SK-N-MC (cell line): ENCODE measurements at regions not wholly inside any gene's neighbourhood (a gene's known extent, or its start where the extent isn't known, plus 50 kb on each side); places are given as distances from the start of the nearest gene placed in this dataset.

ENCODE experiments used
- DNase-seq: peaks from one replicate; pipeline ENCODE4 v3.0.0-alpha.2; 2011; ENCODE audit warnings: low read depth, low spot score
- H3K27ac ChIP-seq: fragments of 200-600 bp; sonication (generic); 2 replicates; pipeline ENCODE4 v1.5.1; 2016; ENCODE audit warnings: mixed run types
- H3K36me3 ChIP-seq: fragments of 200-600 bp; sonication (generic); 2 replicates; pipeline ENCODE4 v1.6.1; 2017; ENCODE audit warnings: antibody characterized with exemption, low read length, mixed read lengths; ENCODE audit not compliant: insufficient read depth
- H3K4me3 ChIP-seq: fragments of 200-600 bp; sonication (generic); 2 replicates; pipeline ENCODE4 v1.5.1; 2016
- H3K9ac ChIP-seq: fragments of 200-600 bp; sonication (generic); 2 replicates; pipeline ENCODE4 v1.8.0; 2017; ENCODE audit warnings: mixed run types, mixed read lengths; ENCODE audit not compliant: insufficient read length
- H3K9me3 ChIP-seq: fragments of 200-600 bp; sonication (generic); 2 replicates; pipeline ENCODE4 v1.6.1; 2017; ENCODE audit warnings: low read depth, mild to moderate bottlenecking, antibody characterized with exemption, low read length, moderate library complexity, mixed read lengths
- EZH2 ChIP-seq: fragments of 200-600 bp; sonication (generic); IDR thresholded peaks from one replicate; pipeline ENCODE4 v1.6.1; 2017; ENCODE audit warnings: antibody characterized with exemption
- FOXP2 ChIP-seq: optimal IDR thresholded peaks from 2 replicates; pipeline ENCODE3; 2011; ENCODE audit warnings: mild to moderate bottlenecking, moderate library complexity; ENCODE audit not compliant: insufficient read depth; ENCODE audit errors: extremely low read length, control extremely low read depth
- POLR2AphosphoS5 ChIP-seq: IDR thresholded peaks from 2 replicates; pipeline ENCODE4 v1.6.1; 2012; ENCODE audit warnings: mild to moderate bottlenecking, low read depth, low read length, borderline replicate concordance

DNA sequence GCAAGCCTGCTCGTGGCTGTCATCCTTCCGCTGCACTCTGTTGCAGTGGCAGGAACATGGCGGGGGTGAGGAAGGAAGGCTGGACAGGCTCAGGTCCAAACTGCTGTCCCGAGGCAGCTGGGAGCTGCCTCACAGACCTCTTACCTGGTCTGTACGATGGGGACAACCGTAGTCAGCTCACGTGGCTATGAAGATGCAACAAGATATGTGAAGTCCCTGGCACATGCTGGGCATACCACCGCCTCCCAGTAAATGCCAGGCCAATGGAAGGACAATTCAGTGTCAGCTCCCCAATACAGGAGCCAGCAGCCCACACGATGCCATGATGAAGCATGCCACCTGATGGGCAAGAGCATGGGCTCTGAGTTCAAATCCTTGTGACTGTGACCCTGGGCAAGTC is 344.4 kb downstream of the CYRIA start:
- no peak for DNase-seq
- no peak for TF ChIP-seq POLR2AphosphoS5
- no peak for TF ChIP-seq EZH2
- TF ChIP-seq FOXP2, result no peak
- Histone ChIP-seq H3K9me3 (no peaks in the 10 kb centered on the region), H3K4me3 (no peak overlapping the region), H3K9ac (no peak overlapping the region), H3K27ac (no peak overlapping the region), H3K36me3 (no peaks in the 10 kb centered on the region)

DNA sequence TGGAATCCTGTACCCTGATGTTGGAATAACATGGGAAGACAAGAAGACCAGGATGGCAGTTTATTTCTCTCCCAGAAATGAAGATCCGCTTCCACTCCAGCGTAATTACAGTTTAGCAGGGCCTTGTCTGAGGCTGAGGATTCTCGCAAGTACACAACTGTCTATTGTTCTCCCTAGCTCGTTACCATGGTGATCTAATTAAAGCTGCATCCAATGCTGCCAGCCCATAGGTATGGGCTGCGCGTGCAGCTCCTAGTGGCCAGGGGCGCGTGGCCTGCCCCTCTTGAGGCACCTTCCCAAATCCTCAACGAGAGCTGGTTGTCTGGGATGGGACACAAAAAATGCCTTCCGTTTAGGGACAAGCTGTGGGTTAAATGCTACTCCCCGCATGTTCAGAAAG is 344.9 kb downstream of the CYRIA start:
- H3K9me3 ChIP-seq, result no peaks in the 10 kb centered on the region
- no peak for DNase-seq

DNA sequence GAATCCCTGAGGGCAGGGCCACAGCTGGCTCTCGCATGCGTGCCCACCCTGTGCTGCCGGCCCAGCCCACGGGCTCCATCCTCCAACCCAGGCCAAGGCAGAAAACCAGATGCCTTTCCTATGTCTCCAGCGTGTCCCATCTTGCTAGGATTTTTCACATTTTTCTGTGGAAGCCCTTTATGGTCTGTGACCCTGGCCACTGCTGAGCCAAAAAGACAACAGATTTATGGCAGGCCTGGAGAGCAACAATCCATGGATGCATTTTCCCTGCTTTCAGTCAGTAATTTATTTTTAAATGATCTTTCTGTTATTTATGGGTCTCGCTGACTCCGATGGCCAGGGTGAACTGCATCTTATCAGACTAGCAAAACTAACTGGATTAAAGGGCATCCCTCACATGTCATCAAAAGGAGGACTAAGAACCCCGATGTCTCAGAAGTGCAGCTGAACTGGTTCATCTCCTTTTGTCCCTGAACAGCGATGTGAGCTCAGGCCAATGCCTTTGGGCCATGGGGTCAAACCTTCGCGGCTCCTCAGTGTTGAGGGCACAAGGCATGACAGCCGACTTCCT is 346.0 kb downstream of the CYRIA start:
- DNase-seq, result no peak
- no peak overlapping the region for H3K9ac ChIP-seq
- H3K4me3 ChIP-seq, result no peak overlapping the region
- no peaks in the 10 kb centered on the region for H3K36me3 ChIP-seq
- no peaks in the 10 kb centered on the region for H3K9me3 ChIP-seq
- no peak overlapping the region for H3K27ac ChIP-seq
- TF ChIP-seq EZH2, result no peak

More for the DNA sequence above, 344.9 kb downstream of the CYRIA start:
- TF ChIP-seq FOXP2 (no peak), POLR2AphosphoS5 (no peak), EZH2 (no peak)
- Histone ChIP-seq H3K36me3 (no peaks in the 10 kb centered on the region), H3K4me3 (no peak overlapping the region), H3K27ac (no peak overlapping the region), H3K9ac (no peak overlapping the region)

DNA sequence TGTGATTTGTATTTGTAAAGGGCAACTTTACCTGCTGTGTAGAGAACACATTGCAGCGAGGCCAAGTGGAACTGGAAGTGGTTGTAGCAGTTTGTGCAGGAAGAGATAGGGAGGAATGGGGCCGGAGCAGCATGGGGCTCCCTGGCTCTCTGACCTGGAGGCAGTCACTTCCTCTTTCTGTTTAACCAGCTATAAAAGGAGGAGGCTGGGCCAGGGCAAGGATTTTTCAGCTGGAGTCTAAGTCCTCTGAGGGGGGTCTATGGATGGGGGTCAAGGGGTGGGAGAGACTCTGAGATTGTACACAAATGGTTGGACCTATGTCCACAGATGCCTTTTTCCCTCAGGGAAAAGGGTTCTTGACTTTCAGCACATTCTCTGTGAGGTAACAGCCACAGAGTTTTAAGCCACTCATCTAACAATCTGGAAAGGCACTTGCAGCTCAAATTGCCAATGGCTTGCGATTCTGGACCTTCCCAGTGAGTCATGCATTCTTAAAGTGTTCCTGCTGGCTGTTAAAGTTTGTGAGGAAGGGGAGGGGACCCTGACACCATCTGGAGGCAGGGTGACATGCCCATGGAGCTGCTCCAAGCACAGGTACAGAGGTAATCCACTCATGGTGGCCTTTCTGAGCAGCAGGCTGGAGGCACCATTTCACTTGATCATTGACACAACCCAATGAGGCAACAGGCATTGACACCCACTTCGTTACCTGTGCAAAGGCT is 347.0 kb downstream of the CYRIA start:
- H3K9ac ChIP-seq, result no peak overlapping the region
- H3K27ac ChIP-seq, result no peak overlapping the region
- no peak for DNase-seq
- TF ChIP-seq EZH2, result no peak
- TF ChIP-seq POLR2AphosphoS5, result no peak
- no peak for TF ChIP-seq FOXP2
- no peaks in the 10 kb centered on the region for H3K9me3 ChIP-seq
- H3K4me3 ChIP-seq, result no peak overlapping the region
- H3K36me3 ChIP-seq, result no peaks in the 10 kb centered on the region

DNA sequence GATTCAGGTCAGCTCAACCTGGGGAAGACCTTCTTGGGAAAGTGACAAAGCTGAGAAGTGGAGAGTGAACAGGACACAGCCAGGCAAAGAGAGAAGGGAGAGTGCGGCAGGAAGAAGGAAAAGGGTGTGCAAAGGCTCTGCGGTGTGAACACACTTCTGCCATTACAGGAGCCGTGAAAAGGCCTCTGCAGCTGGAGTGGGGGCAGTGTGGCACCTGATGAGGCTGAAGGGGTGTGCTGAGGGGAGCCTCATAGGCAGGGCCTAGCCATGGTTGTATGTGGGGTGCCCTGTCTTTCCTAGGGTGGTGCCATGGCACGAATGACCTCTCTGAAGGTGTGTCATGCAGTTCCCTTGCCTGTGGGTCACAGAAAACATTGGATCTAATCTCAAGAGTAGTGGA is 347.6 kb downstream of the CYRIA start:
- TF ChIP-seq POLR2AphosphoS5 (no peak), EZH2 (no peak), FOXP2 (no peak)
- no peak overlapping the region for H3K9ac ChIP-seq
- no peak for DNase-seq
- H3K36me3 ChIP-seq, result no peaks in the 10 kb centered on the region
- H3K27ac ChIP-seq, result no peak overlapping the region
- no peaks in the 10 kb centered on the region for H3K9me3 ChIP-seq
- H3K4me3 ChIP-seq, result no peak overlapping the region

DNA sequence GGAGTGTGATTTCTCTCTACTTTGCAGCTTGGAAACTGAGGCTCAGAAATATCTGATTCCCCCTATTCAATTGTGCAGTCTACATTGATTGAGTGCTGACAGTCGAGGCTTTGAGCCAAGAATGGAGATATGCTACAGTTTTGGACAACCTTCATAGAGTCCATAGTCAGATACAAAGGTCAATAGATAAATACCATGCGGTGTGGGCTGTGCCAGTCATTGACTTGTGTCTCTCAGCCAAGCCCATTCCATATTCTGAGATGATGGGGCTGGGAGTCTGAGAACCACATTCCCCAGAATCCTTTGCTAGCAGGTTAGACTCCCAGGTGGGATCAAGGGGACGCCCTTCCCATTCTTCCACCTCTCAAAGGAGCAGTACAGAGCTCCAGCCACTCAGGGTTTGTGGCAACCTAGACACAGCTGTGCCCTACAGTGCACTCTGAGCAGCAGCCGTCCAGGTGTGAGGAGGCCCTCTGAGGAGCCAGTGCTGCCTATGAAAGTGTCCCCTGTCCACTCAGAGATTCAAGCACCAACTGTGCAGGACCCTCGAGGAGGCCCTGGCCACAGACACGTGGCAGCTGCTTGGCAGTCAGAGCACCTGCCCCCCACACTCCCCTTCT is 348.3 kb downstream of the CYRIA start:
- DNase-seq, result no peak
- no peak overlapping the region for H3K4me3 ChIP-seq
- no peak overlapping the region for H3K9ac ChIP-seq

DNA sequence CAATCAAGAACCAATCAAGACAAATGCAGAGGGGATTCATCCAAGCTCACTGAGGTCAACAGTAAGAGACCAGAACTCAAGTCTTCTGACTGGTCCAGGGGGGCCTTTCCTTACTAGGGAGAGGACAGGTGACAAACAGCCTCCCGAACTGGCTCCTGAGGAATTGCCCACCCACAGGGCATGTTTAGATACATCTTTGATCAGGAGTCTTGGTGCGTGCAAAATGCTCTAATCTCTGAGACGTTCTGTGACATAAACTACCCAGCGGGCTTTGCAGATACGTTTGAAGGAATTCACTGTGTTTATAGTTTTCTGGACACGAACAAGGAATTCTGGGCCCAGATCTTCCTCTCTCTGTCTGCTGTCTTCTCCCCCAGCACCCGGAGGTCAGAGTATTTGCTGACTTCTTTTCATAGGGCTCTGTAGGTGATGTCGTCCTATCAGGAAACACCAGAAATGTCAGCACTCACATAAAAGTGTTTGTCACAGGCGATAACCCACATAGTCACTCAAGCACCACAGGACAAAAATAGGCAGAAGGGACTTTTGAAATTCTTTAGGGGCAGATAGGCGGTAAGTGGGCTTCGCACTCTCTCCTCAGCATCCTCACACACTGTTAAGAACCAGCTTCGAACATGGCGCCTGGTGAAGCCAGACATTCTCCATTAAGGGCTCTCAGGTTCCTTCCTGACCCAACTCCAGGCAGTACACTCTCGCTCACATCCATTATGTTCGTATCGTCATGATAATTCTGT is 349.0 kb downstream of the CYRIA start:
- H3K9me3 ChIP-seq, result no peaks in the 10 kb centered on the region

More for the DNA sequence above, 348.3 kb downstream of the CYRIA start:
- no peak overlapping the region for H3K27ac ChIP-seq
- H3K36me3 ChIP-seq, result no peaks in the 10 kb centered on the region
- TF ChIP-seq EZH2 (no peak), FOXP2 (no peak), POLR2AphosphoS5 (no peak)
- H3K9me3 ChIP-seq, result no peaks in the 10 kb centered on the region

DNA sequence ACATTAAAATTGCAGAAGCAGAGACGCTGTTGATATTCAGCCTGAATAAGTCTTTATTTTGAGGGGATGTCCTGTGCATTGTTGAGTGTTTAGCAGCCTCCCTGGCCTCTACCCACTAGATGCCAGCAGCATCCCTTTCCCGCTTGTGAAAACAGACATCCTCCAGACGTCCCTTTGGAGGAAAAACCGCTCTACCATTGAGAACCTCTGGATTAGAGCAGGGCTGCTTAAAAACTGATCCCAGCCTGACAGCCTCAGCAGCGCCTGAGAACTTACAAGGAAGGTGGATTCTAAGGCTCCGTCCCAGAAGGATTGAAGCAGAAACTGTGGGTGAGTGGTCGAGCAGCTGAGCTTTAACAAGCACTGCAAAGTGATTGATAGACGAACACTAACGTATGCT is 349.7 kb downstream of the CYRIA start:
- no peak overlapping the region for H3K4me3 ChIP-seq
- TF ChIP-seq FOXP2 (no peak), POLR2AphosphoS5 (no peak), EZH2 (no peak)
- no peak overlapping the region for H3K9ac ChIP-seq
- no peaks in the 10 kb centered on the region for H3K36me3 ChIP-seq
- DNase-seq, result no peak
- no peaks in the 10 kb centered on the region for H3K9me3 ChIP-seq
- H3K27ac ChIP-seq, result no peak overlapping the region

More for the DNA sequence above, 349.0 kb downstream of the CYRIA start:
- TF ChIP-seq POLR2AphosphoS5 (no peak), EZH2 (no peak)
- H3K27ac ChIP-seq, result no peak overlapping the region
- H3K9ac ChIP-seq, result no peak overlapping the region
- H3K36me3 ChIP-seq, result no peaks in the 10 kb centered on the region
- H3K4me3 ChIP-seq, result no peak overlapping the region
- DNase-seq, result no peak

DNA sequence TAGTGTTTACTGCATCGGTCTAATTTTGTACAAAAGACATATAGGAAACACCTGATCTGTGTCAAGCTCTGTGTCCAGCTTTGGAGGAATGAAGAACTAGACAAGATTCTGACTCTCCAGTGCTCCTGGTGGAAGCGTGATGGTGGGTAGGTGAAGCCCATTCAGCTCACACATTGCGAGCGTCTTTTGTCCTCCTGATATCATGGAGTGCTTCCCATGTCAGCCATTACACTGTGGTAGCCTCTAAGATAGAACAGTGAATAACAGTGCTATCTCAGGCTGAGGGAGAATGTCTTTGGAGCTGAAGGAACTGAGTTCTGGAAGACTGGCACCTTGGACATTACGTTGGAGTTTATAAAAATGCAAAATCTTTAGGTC is 350.2 kb downstream of the CYRIA start:
- no peak overlapping the region for H3K27ac ChIP-seq
- DNase-seq, result no peak
- H3K4me3 ChIP-seq, result no peak overlapping the region
- H3K36me3 ChIP-seq, result no peaks in the 10 kb centered on the region
- no peaks in the 10 kb centered on the region for H3K9me3 ChIP-seq
- TF ChIP-seq POLR2AphosphoS5 (no peak), EZH2 (no peak), FOXP2 (no peak)
- no peak overlapping the region for H3K9ac ChIP-seq
